Vagina (tissue), 2 donors: ENCODE measurements at regions not wholly inside any gene's neighbourhood (a gene's known extent, or its start where the extent isn't known, plus 50 kb on each side); places are given as distances from the start of the nearest gene placed in this dataset.

ENCODE experiments used
- CTCF ChIP-seq, 3 experiments: fragments of 450-650 bp in 2 of 3; fragments of 200-600 bp in 1 of 3; sonication (generic) in 1 of 3; IDR thresholded peaks; one replicate each; pipeline ENCODE4 v1.5.1; 2017 to 2019; ENCODE audit warnings: antibody characterized with exemption in 3 of 3, mild to moderate bottlenecking in 2 of 3, moderate library complexity in 2 of 3
- POLR2A ChIP-seq, 2 donors: fragments of 450-650 bp; IDR thresholded peaks; one replicate each; pipeline ENCODE4 v1.6.1; 2017; ENCODE audit warnings: antibody characterized with exemption in 2 of 2, mild to moderate bottlenecking in 2 of 2, moderate library complexity in 2 of 2

- TF ChIP-seq POLR2A (IDR thresholded peaks at IDR 0.05) (no peak), CTCF (IDR thresholded peaks at IDR 0.05) (no peak)
Measured at GRCh38 chr2:187167491-187167890, 280.6 kb downstream of the CALCRL start.
